Gastroesophageal sphincter (tissue), 4 donors: ENCODE measurements at regions not wholly inside any gene's neighbourhood (a gene's known extent, or its start where the extent isn't known, plus 50 kb on each side); places are given as distances from the start of the nearest gene placed in this dataset.

ENCODE experiments used
- ATAC-seq: fragments of 150-250 bp; one replicate; pipeline ENCODE4 v1.9.1; 2016; ENCODE audit warnings: mild to moderate bottlenecking, moderate library complexity
- H3K27ac ChIP-seq, 4 donors: fragments of 200-600 bp; sonication (generic) in 3 of 4; 1 replicate in 3 of 4; 2 replicates in 1 of 4; pipeline ENCODE4 v1.5.1; 2016 to 2019
- H3K27me3 ChIP-seq: fragments of 200-600 bp; sonication (generic); one replicate; pipeline ENCODE4 v1.5.1; 2019
- H3K36me3 ChIP-seq, 2 donors: fragments of 200-600 bp; sonication (generic); one replicate each; pipeline ENCODE4 v1.5.1; 2019; ENCODE audit warnings: control low read depth in 1 of 2
- H3K4me1 ChIP-seq, 3 donors: fragments of 200-600 bp; sonication (generic); 1 replicate in 2 of 3; 2 replicates in 1 of 3; pipeline ENCODE4 v1.5.1; 2016 to 2019; ENCODE audit warnings: control low read depth in 2 of 3
- H3K4me3 ChIP-seq, 2 donors: fragments of 200-600 bp; sonication (generic); one replicate each; pipeline ENCODE4 v1.5.1; 2019; ENCODE audit warnings: mild to moderate bottlenecking in 1 of 2, moderate library complexity in 1 of 2
- H3K9me3 ChIP-seq, 3 donors: fragments of 200-600 bp; sonication (generic); one replicate each; pipeline ENCODE4 v1.5.1; 2017 to 2019; ENCODE audit warnings: control low read depth in 2 of 3
- EP300 ChIP-seq: sonication (generic); formaldehyde crosslinking; IDR thresholded peaks from one replicate; pipeline ENCODE4 v1.6.1; 2017; ENCODE audit warnings: antibody characterized with exemption, mild to moderate bottlenecking
- POLR2A ChIP-seq, 2 donors: fragments of 450-650 bp; IDR thresholded peaks; one replicate each; pipeline ENCODE4 v1.6.1; 2017; ENCODE audit warnings: antibody characterized with exemption in 2 of 2, mild to moderate bottlenecking in 2 of 2, moderate library complexity in 1 of 2
- POLR2AphosphoS5 ChIP-seq: sonication (generic); formaldehyde crosslinking; IDR thresholded peaks from one replicate; pipeline ENCODE4 v1.6.1; 2017; ENCODE audit warnings: antibody characterized with exemption
- WGBS, 2 donors: methylation state at CpG; one replicate each; pipeline ENCODE4 v1.1.5; 2018; ENCODE audit warnings: low coverage in 1 of 2; 5-methylcytosine and 5-hydroxymethylcytosine counted together
- TF ChIP-seq, protein P1 (sequence below), 4 experiments: fragments of 200-600 bp in 2 of 4; fragments of 450-650 bp in 2 of 4; sonication (generic) in 1 of 4; IDR thresholded peaks; one replicate each; pipeline ENCODE4 v1.5.1; 2017 to 2019; ENCODE audit warnings: antibody characterized with exemption in 4 of 4, mild to moderate bottlenecking in 2 of 4, moderate library complexity in 2 of 4

DNA sequence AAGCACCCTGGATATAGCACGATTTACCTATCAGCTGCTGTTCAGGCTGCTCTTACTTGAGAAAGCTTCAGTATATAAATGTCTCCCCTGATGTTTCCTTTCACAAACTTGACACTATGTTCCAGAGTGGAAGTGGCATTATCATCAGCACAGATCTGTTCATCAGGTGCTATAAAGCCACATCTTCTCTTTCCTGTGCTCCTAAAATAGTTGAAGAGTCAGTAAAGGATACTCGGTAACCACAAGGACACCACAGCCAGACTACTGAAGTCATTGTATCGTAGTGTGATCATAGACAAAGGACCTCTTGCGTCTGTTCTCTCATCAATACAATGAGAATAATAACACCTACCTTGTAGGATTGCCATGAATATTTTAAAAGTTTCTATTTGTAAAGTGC, 841.0 kb upstream of the CELF4 start:
- no peak for ATAC-seq
- WGBS, 2 donors = 66 to 71% methylated on average over 4 of the region's 4 CpGs
- no peaks in the 10 kb centered on the region for H3K36me3 ChIP-seq

DNA sequence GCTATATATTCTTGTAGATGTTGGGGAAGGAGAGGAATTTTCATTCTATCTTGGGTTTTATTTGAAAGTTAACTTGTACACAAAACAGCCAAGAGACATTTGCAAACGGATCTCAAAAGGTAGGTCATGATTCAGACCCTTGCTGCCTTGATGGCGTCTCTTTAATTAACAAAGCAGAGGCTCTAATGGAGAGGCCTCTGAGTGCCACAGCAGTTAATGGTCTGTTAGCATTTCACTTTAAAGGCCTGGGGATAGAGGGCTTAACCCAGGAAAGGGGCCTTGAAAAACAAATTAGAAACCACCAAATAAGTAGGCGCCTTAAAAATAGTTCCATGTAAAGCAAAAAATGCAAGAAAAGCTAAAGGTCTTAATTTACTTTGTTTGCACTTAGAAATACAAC, 836.9 kb upstream of the CELF4 start:
- Histone ChIP-seq H3K9me3 (no peaks in the 10 kb centered on the region), H3K4me3 (no peak overlapping the region), H3K4me1 (no peaks in the 10 kb centered on the region), H3K27me3 (no peaks in the 10 kb centered on the region), H3K36me3 (no peaks in the 10 kb centered on the region), H3K27ac (no peak overlapping the region)
- TF ChIP-seq, protein P1, sequence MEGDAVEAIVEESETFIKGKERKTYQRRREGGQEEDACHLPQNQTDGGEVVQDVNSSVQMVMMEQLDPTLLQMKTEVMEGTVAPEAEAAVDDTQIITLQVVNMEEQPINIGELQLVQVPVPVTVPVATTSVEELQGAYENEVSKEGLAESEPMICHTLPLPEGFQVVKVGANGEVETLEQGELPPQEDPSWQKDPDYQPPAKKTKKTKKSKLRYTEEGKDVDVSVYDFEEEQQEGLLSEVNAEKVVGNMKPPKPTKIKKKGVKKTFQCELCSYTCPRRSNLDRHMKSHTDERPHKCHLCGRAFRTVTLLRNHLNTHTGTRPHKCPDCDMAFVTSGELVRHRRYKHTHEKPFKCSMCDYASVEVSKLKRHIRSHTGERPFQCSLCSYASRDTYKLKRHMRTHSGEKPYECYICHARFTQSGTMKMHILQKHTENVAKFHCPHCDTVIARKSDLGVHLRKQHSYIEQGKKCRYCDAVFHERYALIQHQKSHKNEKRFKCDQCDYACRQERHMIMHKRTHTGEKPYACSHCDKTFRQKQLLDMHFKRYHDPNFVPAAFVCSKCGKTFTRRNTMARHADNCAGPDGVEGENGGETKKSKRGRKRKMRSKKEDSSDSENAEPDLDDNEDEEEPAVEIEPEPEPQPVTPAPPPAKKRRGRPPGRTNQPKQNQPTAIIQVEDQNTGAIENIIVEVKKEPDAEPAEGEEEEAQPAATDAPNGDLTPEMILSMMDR (IDR thresholded peaks at IDR 0.05) = no peak
- no peak for TF ChIP-seq EP300
- no peak for TF ChIP-seq POLR2AphosphoS5
- TF ChIP-seq POLR2A (IDR thresholded peaks at IDR 0.05) = no peak
- no peak for ATAC-seq
- WGBS, 2 donors = 61 to 69% methylated on average over 3 of the region's 3 CpGs

More for the DNA sequence above, 841.0 kb upstream of the CELF4 start:
- peaks cover 0 to 8% (median 0%) of the 10 kb centered on the region in 3 donors for H3K9me3 ChIP-seq
- H3K27ac ChIP-seq = no peak overlapping the region
- H3K27me3 ChIP-seq = no peaks in the 10 kb centered on the region
- TF ChIP-seq POLR2AphosphoS5 (no peak), POLR2A (IDR thresholded peaks at IDR 0.05) (no peak), EP300 (no peak)
- TF ChIP-seq, protein P1 (IDR thresholded peaks at IDR 0.05) = no peak
- no peak overlapping the region for H3K4me3 ChIP-seq
- no peaks in the 10 kb centered on the region for H3K4me1 ChIP-seq

DNA sequence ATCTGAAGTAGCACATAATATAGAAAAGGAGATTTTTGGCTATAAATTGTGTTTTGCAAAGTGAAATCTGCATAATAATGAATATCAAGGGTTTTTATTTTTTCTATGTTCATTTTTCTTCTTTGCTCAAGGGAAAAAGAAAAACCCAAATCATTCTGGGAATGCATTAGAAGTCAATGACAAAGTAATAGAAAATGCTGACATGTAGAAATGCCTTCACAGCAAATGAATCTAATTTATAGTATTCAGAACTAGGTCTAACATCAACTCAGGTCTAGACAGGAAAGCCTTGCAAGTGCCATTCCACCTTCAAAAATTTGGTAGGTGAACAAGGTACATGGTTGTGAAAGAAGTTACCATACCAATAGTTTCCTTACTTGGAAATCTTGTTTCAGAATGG, 831.5 kb upstream of the CELF4 start:
- no peak for ATAC-seq
- Histone ChIP-seq H3K27me3 (no peaks in the 10 kb centered on the region), H3K27ac (no peak overlapping the region), H3K4me1 (no peaks in the 10 kb centered on the region), H3K9me3 (peaks cover 0 to 4% (median 0%) of the 10 kb centered on the region in 3 donors), H3K36me3 (no peaks in the 10 kb centered on the region), H3K4me3 (no peak overlapping the region)
- no peak for TF ChIP-seq POLR2A (IDR thresholded peaks at IDR 0.05)
- no peak for TF ChIP-seq EP300
- TF ChIP-seq, protein P1 (IDR thresholded peaks at IDR 0.05) = no peak
- TF ChIP-seq POLR2AphosphoS5 = no peak

DNA sequence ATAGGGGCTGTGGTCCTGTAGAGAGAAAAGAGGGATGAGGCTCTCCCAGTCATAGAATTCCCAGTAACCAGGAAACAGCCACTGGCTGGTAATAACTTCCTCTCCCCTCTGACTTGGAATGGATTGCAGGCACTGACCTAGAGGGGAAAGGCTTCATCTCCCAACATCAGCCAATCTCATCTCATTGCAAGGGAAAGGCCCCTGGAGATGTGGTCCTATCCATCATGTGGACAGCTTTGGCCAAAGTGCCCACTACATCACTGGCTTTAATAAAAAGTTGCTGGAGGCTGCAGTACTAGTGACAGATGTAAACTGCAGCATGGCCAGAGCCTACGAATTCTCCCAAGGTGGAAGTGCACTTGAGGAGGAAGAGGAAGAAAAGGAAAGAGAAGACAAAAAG, 820.5 kb upstream of the CELF4 start:
- Histone ChIP-seq H3K27ac (no peak overlapping the region), H3K4me3 (no peak overlapping the region), H3K27me3 (no peaks in the 10 kb centered on the region), H3K9me3 (no peaks in the 10 kb centered on the region), H3K36me3 (no peaks in the 10 kb centered on the region), H3K4me1 (no peaks in the 10 kb centered on the region)
- TF ChIP-seq, protein P1 (IDR thresholded peaks at IDR 0.05) = no peak
- TF ChIP-seq POLR2A (IDR thresholded peaks at IDR 0.05) = no peak
- TF ChIP-seq POLR2AphosphoS5 = no peak
- no peak for TF ChIP-seq EP300
- no peak for ATAC-seq
- 33 to 67% methylated on average over 1 of the region's 1 CpG for WGBS, 2 donors

DNA sequence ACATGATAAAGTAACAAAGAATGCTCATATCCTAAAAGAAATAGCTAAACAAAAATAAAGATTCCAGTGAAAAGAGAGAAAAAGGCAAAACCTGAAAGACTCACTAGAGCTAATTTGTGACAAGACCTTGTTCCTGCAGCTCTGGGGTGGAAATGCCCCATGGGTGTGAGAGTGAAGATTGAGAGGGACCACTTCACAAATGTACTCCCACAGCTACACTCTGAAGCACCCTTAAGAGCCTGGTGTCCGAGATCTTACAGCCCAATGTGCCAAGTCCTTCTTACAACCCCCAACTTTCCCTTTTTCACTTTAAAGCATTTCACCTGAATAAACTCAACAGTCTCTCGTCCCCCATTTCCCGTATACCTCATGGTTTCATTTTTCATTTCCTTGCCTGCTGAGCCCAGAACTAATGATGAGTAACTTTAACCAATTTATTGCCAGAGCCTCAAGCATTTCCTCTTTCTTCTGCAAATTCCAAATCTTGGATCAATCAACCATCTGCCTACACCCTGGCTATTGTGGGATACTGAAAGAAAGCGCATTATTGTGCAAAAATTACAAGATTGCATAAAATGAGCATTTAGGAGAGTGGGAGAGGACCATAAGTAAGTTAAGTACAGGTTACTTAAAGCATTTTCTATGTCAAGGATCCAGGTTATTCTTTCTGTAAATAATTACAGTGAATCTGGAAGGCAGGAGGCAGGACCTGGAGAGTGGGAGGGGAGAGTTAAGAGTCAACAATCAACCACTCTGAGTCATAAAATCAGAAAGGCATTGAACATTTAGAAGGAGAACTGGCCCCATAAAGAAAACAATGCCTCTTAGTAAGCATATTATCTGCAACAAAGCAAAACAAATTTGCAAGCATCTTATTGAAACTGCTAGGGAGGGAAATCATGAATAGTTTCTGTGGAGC, 804.4 kb upstream of the CELF4 start:
- no peaks in the 10 kb centered on the region for H3K4me1 ChIP-seq
- no peak for TF ChIP-seq POLR2A (IDR thresholded peaks at IDR 0.05)
- TF ChIP-seq, protein P1 (IDR thresholded peaks at IDR 0.05) = no peak
- TF ChIP-seq EP300 = no peak
- no peak for TF ChIP-seq POLR2AphosphoS5

More for the DNA sequence above, 804.4 kb upstream of the CELF4 start:
- no peaks in the 10 kb centered on the region for H3K9me3 ChIP-seq
- no peak for ATAC-seq
- WGBS, 2 donors = 50 to 55% methylated on average over 1 to 4 of the region's 4 CpGs
- no peak overlapping the region for H3K27ac ChIP-seq
- no peaks in the 10 kb centered on the region for H3K36me3 ChIP-seq
- H3K4me3 ChIP-seq = no peak overlapping the region
- no peaks in the 10 kb centered on the region for H3K27me3 ChIP-seq
